HG02938 (cell line): ENCODE measurements at regions not wholly inside any gene's neighbourhood (a gene's known extent, or its start where the extent isn't known, plus 50 kb on each side); places are given as distances from the start of the nearest gene placed in this dataset.
"Not testable (repeated sequence)": the region's sequence is repeated elsewhere in the genome, so short reads cannot be mapped to it uniquely, and the experiment has no call there.

ENCODE experiments used
- ATAC-seq: cut with Tn5 transposase; IDR thresholded peaks from one replicate; pipeline ENCODE4 v1.9.1; 2021; ENCODE audit warnings: mild to moderate bottlenecking, moderate library complexity; ENCODE audit not compliant: unreplicated experiment

GRCh38 chr2:187002242-187002641 lies 153.3 kb upstream of the ZSWIM2 start:
- no peak for ATAC-seq

- no peak for ATAC-seq
Observed at GRCh38 chr2:187001248-187001647, 152.3 kb upstream of the ZSWIM2 start.

DNA sequence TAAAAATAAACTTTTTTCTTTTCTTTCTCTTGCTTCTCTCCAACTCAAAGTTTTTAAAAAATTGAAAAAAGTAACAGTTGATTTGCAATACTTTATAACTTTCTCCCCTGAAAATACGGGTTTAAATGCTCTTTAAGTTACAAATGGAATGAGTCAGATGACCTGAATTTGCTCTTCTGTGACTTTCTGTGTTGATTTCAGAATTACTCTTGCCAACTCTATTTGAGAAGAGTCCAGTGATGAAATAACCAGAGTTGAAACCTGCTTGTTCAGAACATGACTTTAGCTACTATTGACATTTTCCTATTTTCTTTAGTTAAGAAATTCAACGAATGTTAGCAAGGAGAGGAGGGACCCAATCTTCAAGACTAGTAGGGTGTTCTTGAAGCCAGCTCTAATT lies 146.1 kb upstream of the ZSWIM2 start:
- ATAC-seq, result no peak

DNA sequence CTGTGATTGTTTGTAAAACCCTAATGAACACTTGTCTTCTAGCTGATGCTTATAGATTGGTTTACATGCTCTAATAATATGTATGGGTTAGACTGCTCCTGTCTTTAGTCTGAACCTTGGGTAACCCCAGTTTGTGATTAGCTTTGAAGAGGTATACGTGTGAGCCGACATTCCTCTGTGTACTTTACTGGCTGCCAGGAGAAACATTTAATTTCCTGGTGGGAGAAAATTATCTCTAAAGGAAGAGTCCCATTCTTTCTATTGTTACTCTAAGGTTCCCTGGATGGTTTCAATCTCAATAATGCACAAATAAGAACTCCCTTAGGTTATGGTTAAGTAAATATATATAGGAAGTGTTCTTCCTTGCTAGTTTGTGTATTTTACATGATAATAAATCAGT lies 143.6 kb upstream of the ZSWIM2 start:
- ATAC-seq, result no peak

- ATAC-seq, result no peak
Observed at GRCh38 chr2:186991766-186992417, 142.9 kb upstream of the ZSWIM2 start.

GRCh38 chr2:186984966-186985365 lies 136.0 kb upstream of the ZSWIM2 start:
- no peak for ATAC-seq

DNA sequence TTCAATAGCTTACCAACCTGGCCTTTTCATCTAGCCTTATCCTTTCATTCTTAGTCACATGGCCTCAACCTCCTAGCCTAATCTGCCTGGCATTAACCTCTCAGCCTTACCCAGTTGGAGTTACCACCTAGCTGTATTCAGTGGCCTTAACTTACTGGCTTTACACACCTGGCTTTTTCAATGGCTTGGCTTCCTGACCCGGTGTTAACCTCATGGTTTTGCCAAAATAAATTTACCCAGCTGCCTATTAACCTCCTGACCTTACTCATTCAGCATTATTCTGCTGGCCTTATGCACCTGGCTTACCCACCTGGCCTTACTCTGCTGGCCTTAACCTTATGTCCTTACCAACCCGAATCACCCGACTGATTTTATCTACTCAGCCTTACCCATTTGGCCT lies 135.5 kb upstream of the ZSWIM2 start:
- ATAC-seq, result no peak

- no peak for ATAC-seq
Observed at GRCh38 chr2:186980787-186981550, 132.0 kb upstream of the ZSWIM2 start.

DNA sequence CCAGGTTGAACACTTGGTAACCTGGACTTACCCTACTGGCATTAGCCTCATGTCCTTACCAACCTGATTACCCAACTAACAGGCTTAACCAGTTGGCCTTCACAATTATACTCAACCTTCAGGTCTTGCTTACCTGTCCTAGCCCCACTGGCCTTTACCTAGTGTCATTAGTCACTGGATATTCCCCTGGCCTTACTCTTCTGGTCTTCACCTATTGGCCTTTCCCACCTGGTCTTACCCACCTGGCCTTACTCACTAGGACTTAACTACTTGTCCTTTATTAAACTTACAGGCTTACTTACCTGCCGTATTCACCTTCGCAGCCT lies 131.1 kb upstream of the ZSWIM2 start:
- no peak for ATAC-seq

DNA sequence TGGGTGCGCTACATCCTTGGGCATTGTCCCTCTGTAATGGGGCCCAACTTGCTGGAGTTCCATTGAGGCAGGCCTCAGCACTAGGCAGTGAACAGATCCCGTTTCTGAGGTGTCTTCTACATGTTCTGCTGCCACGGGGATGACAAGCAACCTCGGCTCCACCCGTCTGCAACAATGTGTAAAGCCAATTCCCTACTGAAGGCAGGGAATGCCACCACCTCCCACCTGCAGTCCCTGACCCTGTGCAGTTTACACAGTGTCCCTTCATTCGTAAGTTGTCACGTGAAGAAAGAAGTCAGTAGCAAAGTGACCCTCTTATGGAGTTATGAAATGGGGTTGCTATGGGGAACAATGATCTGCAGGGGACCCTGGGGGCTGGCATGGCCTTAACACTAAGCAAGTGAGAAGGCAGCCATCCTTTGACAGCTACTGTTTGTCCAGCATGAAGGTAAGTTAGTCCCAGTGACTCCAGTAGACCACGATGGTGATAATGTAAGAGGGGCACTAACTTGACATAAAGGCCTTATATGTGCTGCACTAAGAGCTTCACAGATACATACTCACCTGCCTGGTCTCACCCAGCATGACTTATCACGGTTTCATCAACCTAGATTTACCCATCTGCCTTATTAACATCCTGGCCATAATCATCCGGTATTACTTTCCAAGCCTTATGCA lies 130.6 kb upstream of the ZSWIM2 start:
- ATAC-seq, result no peak

- no peak for ATAC-seq
Observed at GRCh38 chr2:186977433-186978045, 128.6 kb upstream of the ZSWIM2 start.

GRCh38 chr2:186976329-186976728 lies 127.4 kb upstream of the ZSWIM2 start:
- ATAC-seq, result no peak

DNA sequence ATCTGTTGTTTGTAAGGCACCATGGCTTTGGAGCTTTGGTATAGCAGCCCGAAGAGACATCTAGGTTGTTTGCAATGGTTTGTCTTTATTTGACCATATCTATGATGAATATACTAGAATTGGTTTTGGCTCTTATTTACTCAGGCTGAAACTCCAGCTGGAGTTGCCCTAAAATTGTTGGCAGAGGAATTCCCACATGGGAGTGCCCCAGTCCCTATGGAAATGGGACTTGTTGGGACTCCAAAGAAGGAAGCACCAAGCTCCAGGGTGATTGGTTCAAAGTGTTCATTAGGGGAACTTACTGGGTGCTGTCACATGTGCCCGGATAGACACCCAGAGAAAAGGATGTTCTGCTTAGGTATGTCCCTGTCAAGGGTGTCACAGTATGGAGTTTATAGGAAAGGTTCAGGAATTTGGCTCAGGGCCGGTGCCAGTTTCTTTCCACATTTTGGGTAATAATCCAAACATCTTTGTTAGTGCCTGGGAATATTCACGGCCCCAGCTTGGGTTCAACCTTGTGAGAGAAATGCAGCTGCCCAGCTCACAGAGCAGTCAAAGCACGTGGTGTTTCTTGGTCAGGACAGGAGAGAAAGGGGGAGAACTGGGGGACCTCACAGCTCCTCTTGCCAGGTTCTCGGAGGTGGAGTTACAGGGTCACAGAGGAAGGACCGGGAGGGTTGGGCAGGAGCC lies 123.5 kb upstream of the ZSWIM2 start:
- no peak for ATAC-seq

GRCh38 chr2:186968277-186968676 lies 119.3 kb upstream of the ZSWIM2 start:
- peak; percentile 98 for ATAC-seq

GRCh38 chr2:186966015-186966414 lies 117.0 kb upstream of the ZSWIM2 start:
- no peak for ATAC-seq

- no peak for ATAC-seq
Observed at GRCh38 chr2:186962085-186962747, 113.2 kb upstream of the ZSWIM2 start.

DNA sequence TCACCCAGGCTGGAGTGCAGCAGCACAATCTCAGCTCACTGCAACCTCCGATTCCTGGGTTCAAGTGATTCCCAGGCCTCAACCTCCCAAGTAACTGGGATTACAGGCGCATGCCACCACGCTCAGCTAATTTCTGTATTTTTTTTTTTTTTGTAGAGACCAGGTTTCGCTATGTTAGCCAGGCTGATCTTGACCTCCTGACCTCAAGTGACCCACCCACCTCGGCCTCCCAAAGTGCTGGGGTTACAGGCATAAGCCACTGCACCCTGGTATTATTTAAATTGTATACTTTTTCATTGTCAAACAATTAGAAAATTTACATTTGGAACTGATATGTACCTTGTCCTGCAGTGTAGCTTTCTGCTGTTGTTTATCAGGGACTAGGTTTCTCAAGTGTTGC lies 111.3 kb upstream of the ZSWIM2 start:
- not testable (repeated sequence) for ATAC-seq

DNA sequence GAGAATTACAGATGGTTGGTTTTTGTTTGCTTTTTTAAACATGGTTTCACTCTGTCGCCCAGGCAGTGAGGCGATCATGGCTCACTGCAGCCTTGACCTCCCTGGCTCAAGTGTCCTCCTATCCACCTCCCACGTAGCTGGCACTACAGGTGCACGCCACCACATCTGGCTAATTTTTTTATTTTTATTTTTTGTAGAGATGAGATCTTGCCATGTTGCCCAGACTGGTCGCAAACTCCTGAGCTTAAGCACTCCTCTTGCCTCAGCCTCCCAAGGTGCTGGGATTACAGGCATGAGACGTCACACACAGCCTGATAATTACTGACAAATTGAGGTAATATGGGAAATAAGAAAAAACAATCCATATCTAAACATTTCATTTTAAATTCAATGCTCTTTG lies 110.5 kb upstream of the ZSWIM2 start:
- ATAC-seq, result no peak

DNA sequence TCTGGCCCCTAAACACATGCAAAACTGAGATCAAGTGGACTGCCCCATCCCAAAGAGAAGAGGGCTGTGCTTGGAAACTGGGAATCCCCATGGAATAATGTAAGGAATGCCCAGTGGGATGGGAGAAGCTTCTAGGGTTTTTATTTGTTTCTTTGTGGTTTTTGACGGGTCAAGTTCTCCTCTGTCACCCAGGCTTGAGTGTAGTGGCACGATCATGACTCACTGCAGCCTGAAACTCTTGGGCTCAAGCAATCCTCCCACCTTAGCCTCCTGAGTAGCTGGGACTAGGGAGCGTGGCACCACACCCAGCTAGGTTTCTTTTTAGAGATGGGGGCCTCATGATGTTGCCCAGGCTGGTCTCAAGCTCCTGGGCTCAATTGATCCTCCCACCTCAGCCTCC lies 101.7 kb upstream of the ZSWIM2 start:
- no peak for ATAC-seq

- no peak for ATAC-seq
Observed at GRCh38 chr2:186949726-186950256, 100.8 kb upstream of the ZSWIM2 start.
